ENCODE measurements at regions not wholly inside any gene's neighbourhood (a gene's known extent, or its start where the extent isn't known, plus 50 kb on each side); places are given as distances from the start of the nearest gene placed in this dataset.
"Not testable (repeated sequence)": the region's sequence is repeated elsewhere in the genome, so short reads cannot be mapped to it uniquely, and the experiment has no call there.

DNA sequence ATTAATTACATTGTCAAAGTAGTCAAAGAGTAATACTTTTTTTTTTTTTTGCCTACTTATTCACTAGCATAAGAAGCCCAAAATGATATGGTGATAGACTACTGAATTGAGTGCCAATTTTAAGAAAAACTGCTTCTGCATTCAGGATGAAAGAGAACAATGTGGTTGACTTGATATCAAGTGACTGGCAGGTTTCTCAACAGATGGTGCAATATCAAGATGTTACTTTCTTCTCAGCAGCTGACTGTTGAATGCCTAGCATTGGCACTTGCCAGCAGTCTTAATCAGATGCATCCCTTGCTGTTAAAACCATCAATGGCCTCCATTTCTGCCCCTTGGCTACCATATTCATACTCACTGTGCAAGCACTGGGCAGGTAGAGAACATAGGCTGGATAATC, 863.2 kb downstream of the GBE1 start:
- Histone ChIP-seq H3K9me3 (no peaks in the 10 kb centered on the region), H3K27ac (no peak overlapping the region), H3K36me3 (no peaks in the 10 kb centered on the region), H3K4me3 (no peak overlapping the region), H3K4me1 (no peaks in the 10 kb centered on the region), H3K27me3 (no peaks in the 10 kb centered on the region)
- in situ Hi-C loops (cut with MboI; ENCODE audit: low pct_ligation_motif_present in 1 of 4, low pct_unique_long_range_greater_than_20kb in 1 of 4, low sequenced_read_pairs in 3 of 4) = no loop called here
- TF ChIP-seq, protein P1, sequence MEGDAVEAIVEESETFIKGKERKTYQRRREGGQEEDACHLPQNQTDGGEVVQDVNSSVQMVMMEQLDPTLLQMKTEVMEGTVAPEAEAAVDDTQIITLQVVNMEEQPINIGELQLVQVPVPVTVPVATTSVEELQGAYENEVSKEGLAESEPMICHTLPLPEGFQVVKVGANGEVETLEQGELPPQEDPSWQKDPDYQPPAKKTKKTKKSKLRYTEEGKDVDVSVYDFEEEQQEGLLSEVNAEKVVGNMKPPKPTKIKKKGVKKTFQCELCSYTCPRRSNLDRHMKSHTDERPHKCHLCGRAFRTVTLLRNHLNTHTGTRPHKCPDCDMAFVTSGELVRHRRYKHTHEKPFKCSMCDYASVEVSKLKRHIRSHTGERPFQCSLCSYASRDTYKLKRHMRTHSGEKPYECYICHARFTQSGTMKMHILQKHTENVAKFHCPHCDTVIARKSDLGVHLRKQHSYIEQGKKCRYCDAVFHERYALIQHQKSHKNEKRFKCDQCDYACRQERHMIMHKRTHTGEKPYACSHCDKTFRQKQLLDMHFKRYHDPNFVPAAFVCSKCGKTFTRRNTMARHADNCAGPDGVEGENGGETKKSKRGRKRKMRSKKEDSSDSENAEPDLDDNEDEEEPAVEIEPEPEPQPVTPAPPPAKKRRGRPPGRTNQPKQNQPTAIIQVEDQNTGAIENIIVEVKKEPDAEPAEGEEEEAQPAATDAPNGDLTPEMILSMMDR (IDR thresholded peaks at IDR 0.05) = no peak
- no peak for TF ChIP-seq EP300 (IDR thresholded peaks at IDR 0.05; ENCODE audit: low read depth)
- no peak for TF ChIP-seq POLR2AphosphoS5 (IDR thresholded peaks at IDR 0.05)
- TF ChIP-seq POLR2A (IDR thresholded peaks at IDR 0.05) = no peak
- intact Hi-C loops (cut with DNase I; ENCODE audit: low total_unique reads) = loop anchor here (5.0 kb wide), 1 partner anchor 1634 kb away; no protein-coding TSS in a partner anchor
- DNase-seq = no peak

DNA sequence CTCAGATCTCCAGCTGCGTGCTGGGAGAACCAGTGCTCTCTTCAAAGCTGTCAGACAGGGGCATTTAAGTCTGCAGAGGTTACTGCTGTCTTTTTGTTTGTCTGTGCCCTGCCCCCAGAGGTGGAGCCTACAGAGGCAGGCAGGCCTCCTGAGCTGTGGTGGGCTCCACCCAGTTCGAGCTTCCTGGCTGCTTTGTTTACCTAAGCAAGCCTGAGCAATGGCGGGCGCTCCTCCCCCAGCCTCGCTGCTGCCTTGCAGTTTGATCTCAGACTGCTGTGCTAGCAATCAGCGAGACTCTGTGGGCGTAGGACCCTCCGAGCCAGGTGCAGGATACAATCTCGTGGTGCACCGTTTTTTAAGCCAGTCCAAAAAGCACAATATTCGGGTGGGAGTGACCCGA, 864.4 kb downstream of the GBE1 start:
- H3K27ac ChIP-seq; DNase-seq; H3K4me1 ChIP-seq; H3K36me3 ChIP-seq; H3K4me3 ChIP-seq; H3K9me3 ChIP-seq; in situ Hi-C loops (cut with MboI; ENCODE audit: low pct_ligation_motif_present in 1 of 4, low pct_unique_long_range_greater_than_20kb in 1 of 4, low sequenced_read_pairs in 3 of 4); H3K27me3 ChIP-seq: not testable (repeated sequence)
- 92% methylated on average over 7 of the region's 12 CpGs; no CpG with 5 or more reads in 1 of the 2 donors for WGBS, 2 donors (ENCODE audit: low coverage in 1 of 2)
- intact Hi-C loops (cut with DNase I; ENCODE audit: low total_unique reads) = loop anchor here (5.0 kb wide), 1 partner anchor 1635 kb away; no protein-coding TSS in a partner anchor

DNA sequence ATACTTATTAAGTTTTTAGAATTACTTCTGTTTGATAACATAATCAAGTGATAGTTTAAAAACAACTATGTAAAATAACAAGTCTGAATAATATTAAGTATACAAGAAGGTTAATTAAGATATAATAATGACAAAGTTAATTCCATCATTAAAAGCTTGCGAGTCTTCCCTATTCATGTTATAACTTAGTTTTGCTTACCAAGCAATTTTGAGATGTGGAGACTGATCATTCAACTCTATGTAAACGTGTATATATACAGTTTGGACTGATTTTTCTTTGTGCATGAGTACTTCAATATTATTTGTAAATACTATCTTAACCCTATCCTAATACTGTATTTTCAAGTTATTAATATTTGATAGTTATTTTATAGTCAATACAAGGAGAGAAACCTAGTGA, 870.9 kb downstream of the GBE1 start:
- intact Hi-C loops (cut with DNase I; ENCODE audit: low total_unique reads) (no loop called here), in situ Hi-C loops (cut with MboI; ENCODE audit: low pct_ligation_motif_present in 1 of 4, low pct_unique_long_range_greater_than_20kb in 1 of 4, low sequenced_read_pairs in 3 of 4) (no loop called here)
- Histone ChIP-seq H3K9me3 (no peaks in the 10 kb centered on the region), H3K27ac (no peak overlapping the region), H3K36me3 (no peaks in the 10 kb centered on the region), H3K4me3 (no peak overlapping the region), H3K27me3 (no peaks in the 10 kb centered on the region), H3K4me1 (no peaks in the 10 kb centered on the region)
- WGBS, 2 donors (ENCODE audit: low coverage in 1 of 2) = 73 to 78% methylated on average over 2 of the region's 2 CpGs
- DNase-seq = no peak
- TF ChIP-seq EP300 (IDR thresholded peaks at IDR 0.05; ENCODE audit: low read depth) (no peak), POLR2A (IDR thresholded peaks at IDR 0.05) (no peak), POLR2AphosphoS5 (IDR thresholded peaks at IDR 0.05) (no peak)
- TF ChIP-seq, protein P1 (IDR thresholded peaks at IDR 0.05) = no peak

DNA sequence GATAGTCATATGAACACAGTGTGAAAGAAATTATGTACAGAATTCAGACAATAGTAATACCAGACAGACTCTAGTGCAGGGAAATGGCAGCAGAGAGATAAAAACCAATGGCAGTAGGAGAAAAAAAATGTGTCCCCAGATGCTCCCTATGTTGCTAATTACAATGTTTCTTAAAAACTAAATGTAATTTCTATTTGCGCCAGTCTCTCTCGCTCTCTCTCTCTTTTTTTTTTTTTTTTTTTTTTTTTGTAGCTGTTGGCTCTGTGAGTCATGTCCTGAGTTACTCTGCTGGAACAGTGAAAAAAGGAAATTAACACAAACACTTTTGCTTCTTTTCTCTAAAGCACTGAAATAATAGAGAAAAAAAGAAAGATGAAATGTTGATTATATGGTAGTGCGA, 871.9 kb downstream of the GBE1 start:
- in situ Hi-C loops (cut with MboI; ENCODE audit: low pct_ligation_motif_present in 1 of 4, low pct_unique_long_range_greater_than_20kb in 1 of 4, low sequenced_read_pairs in 3 of 4) = no loop called here
- Histone ChIP-seq H3K36me3 (no peaks in the 10 kb centered on the region), H3K4me3 (no peak overlapping the region), H3K9me3 (no peaks in the 10 kb centered on the region), H3K4me1 (no peaks in the 10 kb centered on the region), H3K27ac (no peak overlapping the region), H3K27me3 (no peaks in the 10 kb centered on the region)
- WGBS, 2 donors (ENCODE audit: low coverage in 1 of 2) = 78 to 79% methylated on average over 3 of the region's 3 CpGs
- DNase-seq = no peak
- no peak for TF ChIP-seq EP300 (IDR thresholded peaks at IDR 0.05; ENCODE audit: low read depth)
- TF ChIP-seq, protein P1 (IDR thresholded peaks at IDR 0.05) = no peak
- intact Hi-C loops (cut with DNase I; ENCODE audit: low total_unique reads) = no loop called here

DNA sequence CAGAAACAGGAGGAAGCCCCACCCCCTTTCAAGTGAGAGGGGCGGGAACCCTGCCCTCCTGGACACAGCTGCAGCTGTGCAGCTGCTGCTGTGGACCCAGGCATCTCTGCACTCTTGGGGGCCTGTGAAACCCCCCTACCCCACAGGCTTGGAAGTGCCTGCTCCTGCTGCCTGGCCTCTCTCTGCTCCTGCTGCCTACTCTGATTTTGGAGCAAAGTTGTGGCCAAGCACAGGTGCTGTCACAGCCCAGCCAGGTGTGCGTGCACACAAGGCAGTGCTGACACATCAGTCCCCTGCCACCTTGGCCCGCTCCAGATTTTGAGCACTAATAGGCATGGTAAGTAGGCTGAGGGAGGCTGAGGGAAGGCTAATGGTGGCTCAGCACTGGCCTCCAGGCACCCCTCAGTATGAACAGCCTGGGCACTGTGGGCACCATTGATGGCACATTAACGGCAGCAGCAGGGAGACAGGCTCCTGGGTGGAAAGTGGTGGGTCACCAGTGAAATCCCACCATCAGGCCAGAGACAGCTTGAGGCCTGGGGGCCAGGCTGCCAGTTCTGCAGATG, 890.9 kb downstream of the GBE1 start:
- Histone ChIP-seq H3K4me1 (no peaks in the 10 kb centered on the region), H3K4me3 (no peak overlapping the region), H3K27ac (no peak overlapping the region), H3K9me3 (no peaks in the 10 kb centered on the region), H3K36me3 (no peaks in the 10 kb centered on the region), H3K27me3 (no peaks in the 10 kb centered on the region)
- intact Hi-C loops (cut with DNase I; ENCODE audit: low total_unique reads) = no loop called here
- no peak for DNase-seq
- WGBS, 2 donors (ENCODE audit: low coverage in 1 of 2) = 75% methylated on average over 4 of the region's 4 CpGs; no CpG with 5 or more reads in 1 of the 2 donors
- in situ Hi-C loops (cut with MboI; ENCODE audit: low pct_ligation_motif_present in 1 of 4, low pct_unique_long_range_greater_than_20kb in 1 of 4, low sequenced_read_pairs in 3 of 4) = no loop called here
- no peak for TF ChIP-seq EP300 (IDR thresholded peaks at IDR 0.05; ENCODE audit: low read depth)
